Fibroblast of skin of scalp (primary cell): ENCODE measurements at regions not wholly inside any gene's neighbourhood (a gene's known extent, or its start where the extent isn't known, plus 50 kb on each side); places are given as distances from the start of the nearest gene placed in this dataset.
A peak's percentile ranks its signal among the peaks of the same experiment; 100 is the strongest.
"Not testable (repeated sequence)": the region's sequence is repeated elsewhere in the genome, so short reads cannot be mapped to it uniquely, and the experiment has no call there.

ENCODE experiments used
- DNase-seq: peaks from one replicate; pipeline ENCODE4 v3.0.0-alpha.2; 2013

GRCh38 chr7:20466543-20467021 is 135.9 kb downstream of the ITGB8 start:
- no peak for DNase-seq

GRCh38 chr7:20470082-20470481 is 139.4 kb downstream of the ITGB8 start:
- no peak for DNase-seq

DNA sequence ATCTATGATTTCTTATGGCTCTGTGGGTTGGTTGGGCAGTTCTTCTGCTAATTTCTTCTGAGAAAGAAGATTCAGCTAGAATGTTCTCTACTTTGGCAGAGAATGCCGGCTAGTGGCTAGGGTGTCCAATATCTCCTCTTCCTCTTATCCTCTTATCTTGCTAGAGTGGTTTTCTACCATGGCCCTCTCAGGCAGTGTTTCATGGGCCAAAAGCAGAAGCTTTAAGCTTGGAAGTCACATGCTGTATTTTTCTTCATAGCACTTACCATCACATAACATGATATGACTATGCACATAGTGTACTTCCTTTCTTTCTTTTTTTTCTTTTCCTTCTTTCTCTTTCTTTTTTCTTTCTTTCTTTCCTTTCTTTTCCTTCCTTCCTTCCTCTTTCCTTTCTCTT is 140.0 kb downstream of the ITGB8 start:
- no peak for DNase-seq

DNA sequence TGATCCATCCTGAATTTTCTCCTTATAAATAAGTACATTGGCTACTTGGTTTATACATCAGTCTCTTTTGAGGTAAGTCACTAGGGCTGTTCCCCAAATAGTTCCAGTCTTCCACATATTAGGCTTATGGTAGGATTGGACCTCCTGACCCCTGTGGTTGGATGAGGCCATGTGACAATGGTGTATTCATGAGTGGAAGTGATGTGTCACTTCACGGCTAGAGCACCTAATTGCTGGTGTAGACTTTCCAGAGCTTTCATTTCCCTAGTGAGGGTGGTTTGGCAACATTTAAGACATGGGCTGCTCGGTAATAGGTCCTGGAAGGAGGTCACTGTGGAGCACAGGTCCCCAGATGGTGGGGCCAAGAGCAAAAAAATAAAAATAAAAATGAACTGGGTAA is 141.2 kb upstream of the ABCB5 start:
- no peak for DNase-seq

GRCh38 chr7:20475756-20476155 is 139.7 kb upstream of the ABCB5 start:
- DNase-seq: no peak

DNA sequence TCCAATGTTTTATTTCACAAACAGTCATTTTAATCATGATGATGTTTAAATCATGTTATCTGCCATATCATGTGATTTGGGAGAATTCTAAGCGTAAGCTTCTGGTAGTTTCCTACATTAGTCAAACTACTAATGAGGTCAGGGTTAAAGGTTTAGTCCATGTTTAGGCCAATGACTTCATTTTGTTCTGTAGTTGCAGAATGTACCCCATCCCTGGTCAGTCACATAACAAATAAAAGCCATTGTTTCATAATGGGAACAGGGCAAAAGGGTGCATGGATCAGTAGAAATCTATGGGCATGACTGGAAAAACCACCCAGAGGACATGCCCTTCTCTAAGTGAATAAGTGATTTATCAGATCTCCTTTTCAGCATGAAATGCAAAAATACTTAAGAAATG is 138.4 kb upstream of the ABCB5 start:
- DNase-seq: no peak

DNA sequence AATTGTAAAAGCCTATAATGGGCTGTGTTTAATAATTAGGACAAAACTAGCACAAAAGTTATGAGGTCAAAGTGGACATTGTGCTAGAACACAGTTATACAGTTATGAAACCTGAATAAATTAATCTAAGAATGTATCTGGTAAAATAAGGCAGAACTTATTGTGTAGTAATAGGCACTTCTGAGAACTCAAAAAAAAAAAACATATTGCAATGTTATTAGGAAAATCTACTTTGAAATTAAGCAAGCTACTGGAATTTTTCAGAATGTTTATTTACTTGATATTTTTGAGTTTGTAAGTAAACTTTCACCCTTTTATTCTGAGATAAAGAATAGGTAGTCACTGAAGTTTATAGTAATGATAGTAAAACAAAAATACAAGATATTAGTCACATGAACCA is 135.8 kb upstream of the ABCB5 start:
- no peak for DNase-seq

DNA sequence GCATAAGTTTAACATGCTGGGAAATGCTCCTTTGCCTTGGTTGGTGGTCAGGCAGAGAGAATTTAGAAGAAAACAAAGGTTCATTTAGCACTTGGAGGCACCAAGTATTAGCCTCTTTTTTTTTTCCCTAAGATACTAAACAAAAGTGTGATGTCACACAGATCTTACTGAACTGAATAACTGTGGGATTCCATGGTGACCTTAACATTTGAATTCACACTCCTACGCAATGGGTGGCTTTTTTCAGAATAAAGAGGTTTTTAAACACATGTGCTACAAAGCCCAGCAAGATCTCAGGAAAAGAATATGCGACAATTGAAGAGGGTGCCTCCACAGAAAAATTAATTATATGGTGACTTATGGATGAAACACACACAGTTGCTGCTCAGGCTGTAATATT is 133.4 kb upstream of the ABCB5 start:
- no peak for DNase-seq

DNA sequence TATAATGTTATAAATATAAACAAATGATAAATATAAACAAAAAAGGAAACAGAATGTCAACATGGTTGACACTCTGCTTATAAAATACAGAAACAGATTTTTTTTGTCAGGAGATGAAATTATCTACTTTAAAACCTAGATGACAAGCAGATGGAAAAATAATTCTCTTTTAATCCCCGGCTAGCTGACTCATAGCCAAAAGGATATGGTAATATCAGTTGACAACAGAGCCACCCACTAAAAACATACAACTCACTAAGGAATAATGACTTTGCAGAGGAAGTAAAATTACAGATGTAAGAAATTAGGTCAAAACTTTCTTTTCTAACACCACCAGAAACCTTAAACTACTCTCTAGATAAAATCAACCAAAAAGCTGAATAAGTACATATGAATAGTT is 131.1 kb upstream of the ABCB5 start:
- DNase-seq: no peak

DNA sequence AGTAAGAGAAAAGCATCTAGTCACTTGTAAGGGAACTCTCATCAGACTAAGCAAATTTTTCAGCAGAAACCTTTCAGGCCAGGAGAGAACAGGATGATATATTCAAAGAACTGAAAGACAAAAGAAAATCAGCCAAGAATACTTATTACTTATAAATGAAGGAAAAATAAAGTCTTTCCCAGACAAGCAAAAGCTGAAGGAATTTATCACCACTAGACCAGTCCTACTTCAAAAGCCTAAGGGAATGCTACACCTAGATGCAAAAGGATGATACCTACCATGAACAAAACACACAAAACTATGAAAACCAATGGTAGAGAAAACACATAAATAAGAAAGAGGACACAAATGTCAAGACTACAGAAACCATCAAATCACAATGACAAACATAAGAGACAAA is 126.6 kb upstream of the ABCB5 start:
- DNase-seq: no peak

DNA sequence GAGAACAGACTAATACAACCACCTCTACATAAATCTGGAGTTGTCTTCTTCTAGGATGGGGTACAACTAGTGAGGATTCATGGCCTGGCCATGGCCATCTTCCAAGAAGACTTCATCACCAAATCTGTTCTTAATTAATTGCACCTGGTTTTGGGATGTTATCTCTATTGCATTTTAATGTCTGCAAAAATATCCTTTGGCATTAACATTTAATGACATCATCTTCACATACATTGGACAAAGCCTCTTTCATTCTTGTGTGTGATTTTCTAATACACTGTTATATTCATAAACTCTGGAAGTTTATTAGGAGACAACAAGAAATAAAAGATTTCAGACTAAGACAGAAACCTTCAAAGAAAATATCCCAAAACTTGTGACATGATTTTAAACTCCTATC is 124.2 kb upstream of the ABCB5 start:
- DNase-seq: no peak

- no peak for DNase-seq
Measured at GRCh38 chr7:20494566-20494965, 120.9 kb upstream of the ABCB5 start.

DNA sequence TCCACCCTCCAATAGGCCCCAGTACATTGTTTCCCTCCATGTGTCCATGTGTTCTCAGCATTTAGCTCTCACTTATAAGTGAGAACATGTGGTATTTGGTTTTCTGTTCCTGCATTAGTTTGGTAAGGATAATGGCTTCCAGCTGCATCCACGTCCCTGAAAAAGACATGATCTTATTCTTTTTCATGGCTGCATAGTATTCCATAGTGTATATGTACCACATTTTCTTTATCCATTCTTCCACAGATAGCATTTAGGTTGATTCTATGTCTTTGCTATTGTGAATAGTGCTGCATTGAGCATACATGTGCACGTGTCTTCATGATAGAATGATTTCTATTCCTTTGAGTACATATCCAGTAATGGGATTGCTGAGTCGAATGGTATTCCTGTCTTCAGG is 114.0 kb upstream of the ABCB5 start:
- DNase-seq: not testable (repeated sequence)

DNA sequence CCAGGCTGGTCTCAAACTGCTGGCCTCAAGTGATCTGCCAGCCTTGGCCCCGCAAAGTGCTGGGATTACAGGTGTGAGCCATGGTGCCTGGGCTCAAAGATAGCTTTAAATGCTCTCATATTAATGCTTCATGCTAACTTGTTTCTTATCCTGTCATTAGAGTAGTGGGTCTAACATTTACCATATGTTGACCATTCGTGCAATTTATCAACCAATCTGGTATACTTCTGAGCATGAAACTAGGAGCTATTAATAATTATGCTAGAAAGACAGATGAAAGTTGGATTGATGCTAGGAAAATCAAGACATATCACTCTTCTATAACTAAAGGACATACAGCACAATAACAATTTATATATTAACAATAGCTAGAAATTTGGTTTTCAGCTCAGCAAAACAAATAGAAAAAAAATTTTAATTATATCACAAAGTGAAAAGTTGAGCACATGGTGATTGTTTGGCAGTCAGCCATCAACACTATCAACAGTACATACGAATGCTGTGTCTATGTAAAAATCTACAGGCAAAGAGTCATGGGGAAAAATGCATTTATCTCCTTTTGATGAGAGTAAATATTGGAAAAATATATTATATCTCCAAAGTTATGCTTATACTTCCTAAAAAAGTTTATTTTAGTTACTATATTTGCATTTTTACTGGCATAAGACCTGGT is 112.1 kb upstream of the ABCB5 start:
- no peak for DNase-seq

DNA sequence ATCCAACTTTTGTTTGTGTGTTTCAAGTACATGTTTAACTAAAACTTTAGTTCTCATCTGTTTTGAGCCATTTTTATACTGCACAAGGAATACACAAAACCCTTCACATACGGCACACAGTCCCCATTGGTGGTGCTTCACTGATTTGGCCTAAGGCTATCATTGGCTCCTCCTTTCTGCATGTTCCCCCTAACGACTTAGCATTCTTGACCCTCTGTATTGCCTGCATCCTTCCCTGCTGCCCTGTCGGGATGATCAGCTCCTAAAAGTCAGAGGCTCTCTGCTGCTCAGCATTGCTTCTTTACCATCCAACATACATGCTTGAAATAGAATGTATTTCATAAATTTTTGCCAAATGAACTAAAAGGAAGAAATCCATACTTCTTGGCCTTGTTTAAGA is 111.4 kb upstream of the ABCB5 start:
- no peak for DNase-seq

DNA sequence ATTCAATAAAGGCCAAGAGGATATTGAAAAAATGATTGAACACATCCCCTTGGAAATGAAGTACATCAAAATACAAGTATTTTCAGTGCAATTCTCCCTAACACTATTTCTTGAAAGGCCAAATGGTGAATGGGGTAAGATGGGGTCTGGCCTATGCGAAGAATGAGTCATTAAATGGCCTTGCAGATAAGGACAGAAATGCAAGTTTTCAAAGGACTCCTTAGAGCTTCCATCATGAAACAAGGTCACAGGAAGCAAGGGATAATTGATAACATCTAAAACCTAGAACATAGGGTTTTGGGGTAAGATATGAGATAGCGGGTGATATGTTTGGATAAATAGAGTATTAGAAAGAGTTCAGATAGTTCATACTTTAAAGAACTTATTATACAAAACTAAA is 109.3 kb upstream of the ABCB5 start:
- DNase-seq: no peak

GRCh38 chr7:20507157-20507556 is 108.3 kb upstream of the ABCB5 start:
- no peak for DNase-seq

DNA sequence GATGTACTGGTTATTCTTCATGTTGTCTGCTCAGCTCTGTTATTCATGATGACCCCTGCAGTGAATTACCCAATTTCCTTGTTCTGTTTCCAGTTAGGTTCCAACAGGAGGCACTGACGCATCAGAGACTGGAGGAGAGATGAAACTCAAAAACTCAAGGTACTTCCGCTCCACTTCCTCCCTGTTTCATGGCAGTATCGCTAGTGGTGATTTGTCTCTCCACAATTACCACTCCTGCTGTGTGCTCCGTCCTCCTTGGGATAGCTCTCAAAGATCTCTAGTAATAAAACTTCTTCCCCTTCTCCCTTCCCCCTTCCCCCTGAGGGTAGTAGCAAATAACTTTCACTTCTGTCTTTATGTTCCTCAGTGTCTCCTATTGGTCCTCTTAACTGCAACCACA is 107.4 kb upstream of the ABCB5 start:
- DNase-seq: no peak

DNA sequence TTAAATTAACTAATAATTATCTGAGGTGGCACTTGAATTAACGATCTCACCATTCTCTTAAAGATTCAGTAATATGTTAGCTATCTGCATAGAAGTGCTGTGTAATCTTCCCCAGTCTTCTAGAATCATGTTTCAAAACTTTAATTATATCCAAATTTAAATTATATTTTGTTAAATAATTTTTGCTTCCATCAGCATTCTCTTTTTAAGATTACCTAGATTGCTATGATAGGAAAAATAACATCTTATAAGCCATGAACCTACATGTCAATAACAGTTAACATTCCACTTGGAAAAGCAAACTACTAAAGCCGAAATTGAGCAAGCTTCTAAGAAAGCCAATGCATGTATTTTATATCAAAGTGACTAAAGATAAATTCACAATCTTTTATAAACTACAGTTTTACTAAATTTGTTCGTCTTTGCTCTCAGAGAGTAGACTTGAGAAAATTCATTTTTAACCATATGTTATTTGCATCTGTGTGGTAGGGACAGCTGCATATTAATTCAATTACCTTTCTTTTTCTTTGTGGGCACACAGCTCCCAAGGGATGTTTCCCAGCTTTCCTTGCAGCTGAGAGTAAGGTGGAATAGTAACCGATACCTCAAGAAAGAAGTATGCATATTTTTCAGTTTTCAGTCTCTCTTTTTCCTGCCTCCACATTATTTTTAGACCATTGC is 105.4 kb upstream of the ABCB5 start:
- DNase-seq: no peak

DNA sequence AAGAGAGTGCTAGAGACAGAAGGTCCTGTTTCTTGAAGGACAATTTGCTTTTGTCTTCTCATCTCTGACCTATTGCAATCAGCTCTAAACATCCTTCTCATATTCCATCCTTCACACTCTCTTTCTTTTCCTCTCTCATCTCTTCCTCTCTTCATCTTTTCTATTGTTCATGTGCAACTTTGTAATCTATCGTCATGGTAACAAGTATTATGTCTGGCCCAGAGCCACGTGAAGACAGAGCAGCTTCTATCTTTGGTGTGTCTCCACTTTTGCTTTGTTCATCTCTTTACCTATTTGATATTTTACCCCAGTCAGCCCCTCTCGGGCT is 104.9 kb upstream of the ABCB5 start:
- no peak for DNase-seq

- no peak for DNase-seq
Measured at GRCh38 chr7:20513341-20513740, 102.1 kb upstream of the ABCB5 start.

GRCh38 chr7:20513897-20514296 is 101.6 kb upstream of the ABCB5 start:
- no peak for DNase-seq

DNA sequence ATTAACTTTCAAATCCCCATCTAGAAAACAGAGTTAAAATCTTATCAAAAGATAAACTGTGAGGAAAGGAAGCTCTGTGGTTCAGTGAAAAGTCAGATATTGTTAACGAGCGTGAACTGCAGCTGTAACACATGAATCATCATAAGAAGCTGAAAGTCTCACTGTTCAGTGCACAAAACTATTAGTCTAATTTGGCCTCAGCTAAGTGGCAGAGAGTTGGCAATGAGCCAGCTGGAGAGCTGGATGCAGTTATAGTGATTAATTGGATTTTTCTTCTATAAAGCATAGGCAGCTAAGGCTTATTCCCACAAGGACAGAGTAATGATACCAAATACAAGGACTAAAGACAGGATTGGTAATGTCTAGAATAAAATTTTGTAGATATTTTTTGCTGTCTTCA is 101.1 kb upstream of the ABCB5 start:
- peak; percentile 13 for DNase-seq

GRCh38 chr7:20519645-20520044 is 95.8 kb upstream of the ABCB5 start:
- no peak for DNase-seq

DNA sequence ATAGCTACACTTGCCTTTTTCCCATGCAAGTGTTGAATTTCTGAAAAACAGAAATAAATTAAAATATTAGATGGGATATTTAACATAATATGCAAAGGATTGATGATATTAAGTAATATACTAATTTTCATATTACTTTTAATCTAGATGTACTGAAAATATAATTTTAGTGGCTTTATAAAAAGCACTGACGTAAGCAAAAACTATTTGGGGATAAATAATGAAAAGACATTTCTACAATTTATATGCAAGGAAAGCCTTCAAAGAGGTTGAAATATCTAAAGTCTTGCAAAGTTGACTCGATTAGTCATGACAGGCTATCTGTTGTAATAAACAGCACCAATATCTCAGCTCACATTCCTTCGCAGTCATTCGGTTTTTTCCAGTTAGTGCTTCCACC is 94.9 kb upstream of the ABCB5 start:
- DNase-seq: no peak
